ENCODE measurements at regions not wholly inside any gene's neighbourhood (a gene's known extent, or its start where the extent isn't known, plus 50 kb on each side); places are given as distances from the start of the nearest gene placed in this dataset.

- no peak for DNase-seq
Measured at GRCh38 chr13:85887406-85887805, 88.2 kb upstream of the SLITRK6 start.

- no peak for DNase-seq
Measured at GRCh38 chr13:85879014-85879413, 79.8 kb upstream of the SLITRK6 start.

DNA sequence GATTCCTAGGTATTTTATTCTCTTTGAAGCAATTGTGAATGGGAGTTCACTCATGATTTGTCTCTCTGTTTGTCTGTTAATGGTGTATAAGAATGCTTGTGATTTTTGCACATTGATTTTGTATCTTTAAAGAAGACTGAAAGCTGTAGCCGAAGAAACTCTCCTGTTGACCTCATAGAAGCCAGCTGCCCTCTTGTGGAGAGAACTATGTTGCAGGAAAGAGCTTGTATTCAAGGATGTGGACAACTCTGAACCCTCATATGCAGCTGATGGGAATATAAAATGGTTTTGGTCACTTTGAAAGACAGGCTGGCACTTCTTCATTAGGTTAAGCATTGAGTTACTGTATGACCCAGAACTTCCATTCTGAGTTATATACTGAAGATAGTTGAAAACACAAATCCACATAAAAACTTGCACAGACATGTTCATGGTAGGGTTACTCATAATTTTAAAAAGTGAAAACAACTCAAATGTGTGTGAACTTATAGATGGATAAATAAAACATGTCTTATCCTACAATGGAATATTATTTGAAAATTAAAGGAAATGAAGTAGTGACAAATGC, 65.8 kb upstream of the SLITRK6 start:
- DNase-seq = peak; percentile 6

DNA sequence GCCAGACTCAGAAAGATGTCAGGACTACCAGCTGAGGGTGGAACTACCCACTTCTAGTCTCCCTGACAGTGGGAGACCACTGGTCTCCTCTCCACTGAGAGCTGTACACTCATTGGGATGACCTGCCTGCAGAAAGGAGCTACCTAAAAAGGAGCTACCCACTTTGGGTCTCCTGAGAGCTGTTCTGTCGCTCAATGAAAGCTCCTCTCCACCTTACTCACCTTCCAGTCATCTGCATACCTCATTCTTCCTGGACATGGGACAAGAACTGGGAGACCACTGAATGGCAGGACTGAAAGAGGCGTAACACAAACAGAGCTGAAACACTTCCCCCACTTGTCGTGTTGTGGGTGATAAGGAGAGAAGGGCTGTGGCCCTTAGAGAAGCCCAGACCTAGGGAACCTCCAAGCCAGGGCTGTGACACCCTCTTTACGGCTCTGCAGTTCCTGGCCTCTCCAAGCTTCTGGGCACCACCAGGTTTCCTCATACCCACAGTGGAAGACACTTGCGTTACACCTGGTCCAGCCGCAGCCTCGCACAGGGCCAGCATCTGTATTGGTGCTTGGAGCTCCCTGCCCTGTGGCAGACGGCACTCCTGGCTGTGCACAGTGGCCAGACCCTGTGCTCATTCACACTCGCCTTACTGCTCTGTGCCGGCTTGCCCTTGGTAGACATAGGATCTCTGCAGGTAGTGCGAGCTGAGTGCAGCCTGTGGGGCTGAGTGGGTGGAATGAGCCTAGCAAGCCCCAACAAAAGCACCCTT, 54.9 kb upstream of the SLITRK6 start:
- no peak for DNase-seq

DNA sequence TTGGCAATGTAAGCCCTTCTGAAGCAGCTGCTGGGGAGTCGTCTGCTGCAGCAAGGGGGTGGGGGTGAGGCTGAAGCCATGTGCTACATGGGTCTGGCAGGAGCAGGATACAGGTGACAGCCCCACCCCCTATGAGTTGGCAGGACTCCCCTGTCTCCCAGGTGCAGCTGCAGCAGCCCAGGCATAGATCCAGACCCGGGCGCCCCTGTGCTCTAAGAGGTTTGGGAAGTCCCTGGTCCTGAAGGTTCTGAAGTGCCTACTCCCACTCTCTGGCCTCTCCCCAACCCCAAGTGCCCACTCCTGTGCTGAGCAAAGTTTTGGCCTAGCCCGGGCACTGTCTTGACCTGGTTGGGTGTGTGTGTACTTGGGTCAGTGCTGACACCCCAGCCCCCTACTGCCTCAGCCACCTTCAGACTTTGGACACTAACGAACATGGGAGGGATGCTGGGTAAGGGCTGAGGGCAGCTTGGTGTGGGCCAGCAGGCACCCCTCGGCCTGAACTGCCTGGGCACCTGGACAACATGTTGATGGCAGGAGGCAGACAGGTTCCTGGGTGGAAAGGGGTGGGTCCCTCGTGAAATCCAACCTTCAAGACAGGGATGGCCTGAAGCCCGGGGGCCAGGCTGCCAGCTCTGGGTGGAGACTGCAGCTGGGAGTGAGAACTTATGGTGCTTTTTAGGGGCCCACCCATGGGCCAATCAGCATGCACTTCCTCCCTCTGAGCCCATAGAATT, 54.1 kb upstream of the SLITRK6 start:
- no peak for DNase-seq

All from hematopoietic multipotent progenitor cell treated with erythropoietin and hydrocortisone succinate and interleukin-3 and kit ligand, for 8 days (in vitro differentiated cells).